ENCODE measurements at regions not wholly inside any gene's neighbourhood (a gene's known extent, or its start where the extent isn't known, plus 50 kb on each side); places are given as distances from the start of the nearest gene placed in this dataset.

DNA sequence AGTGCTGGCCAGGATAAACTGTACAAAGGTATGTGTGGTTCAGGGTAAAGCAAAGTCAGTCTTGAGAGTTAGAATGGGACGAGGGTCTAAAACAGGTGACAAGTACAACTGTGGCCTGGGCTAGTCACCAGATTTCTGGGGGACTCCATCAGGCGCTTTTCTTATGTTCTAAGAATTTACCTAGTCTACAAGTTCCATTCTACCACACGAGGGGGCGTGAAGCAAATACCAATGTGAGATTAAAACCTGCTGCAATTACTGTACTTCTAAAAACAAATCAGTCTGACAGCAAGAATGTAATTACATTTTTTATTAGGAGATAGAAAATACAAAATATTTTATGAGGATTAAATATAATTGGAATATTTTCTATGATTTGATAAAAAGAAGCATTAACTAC, 146.5 kb downstream of the ALOX5 start:
- WGBS: 88% methylated on average over 4 of the region's 4 CpGs
- no peak for DNase-seq (ENCODE audit: low spot score)
- no peaks in the 10 kb centered on the region for H3K36me3 ChIP-seq (ENCODE audit: control insufficient read depth in 4 of 4, insufficient read depth in 3 of 4, low read depth in 1 of 4, low read length in 3 of 4)
- no peak overlapping the region for H3K9ac ChIP-seq (ENCODE audit: low read depth in 1 of 2, low read length in 2 of 2)
- H3K4me3 ChIP-seq (ENCODE audit: low read depth in 1 of 3, low read length in 3 of 3): no peak overlapping the region
- no peak overlapping the region for H3K27ac ChIP-seq (ENCODE audit: low read depth in 1 of 2, low read length in 2 of 2)
- TF ChIP-seq EGR1 (IDR thresholded peaks at IDR 0.05; ENCODE audit: low read depth in 2 of 2) (no peak), RAD21 (IDR thresholded peaks at IDR 0.05) (no peak), GABPA (IDR thresholded peaks at IDR 0.05 in 1 of 2, conservative IDR thresholded peaks at IDR 0.05 in 1 of 2) (no peak), SP1 (IDR thresholded peaks at IDR 0.05) (no peak), YY1 (IDR thresholded peaks at IDR 0.05) (no peak), FOXA2 (IDR thresholded peaks at IDR 0.05) (no peak)
- TF ChIP-seq, protein P1, sequence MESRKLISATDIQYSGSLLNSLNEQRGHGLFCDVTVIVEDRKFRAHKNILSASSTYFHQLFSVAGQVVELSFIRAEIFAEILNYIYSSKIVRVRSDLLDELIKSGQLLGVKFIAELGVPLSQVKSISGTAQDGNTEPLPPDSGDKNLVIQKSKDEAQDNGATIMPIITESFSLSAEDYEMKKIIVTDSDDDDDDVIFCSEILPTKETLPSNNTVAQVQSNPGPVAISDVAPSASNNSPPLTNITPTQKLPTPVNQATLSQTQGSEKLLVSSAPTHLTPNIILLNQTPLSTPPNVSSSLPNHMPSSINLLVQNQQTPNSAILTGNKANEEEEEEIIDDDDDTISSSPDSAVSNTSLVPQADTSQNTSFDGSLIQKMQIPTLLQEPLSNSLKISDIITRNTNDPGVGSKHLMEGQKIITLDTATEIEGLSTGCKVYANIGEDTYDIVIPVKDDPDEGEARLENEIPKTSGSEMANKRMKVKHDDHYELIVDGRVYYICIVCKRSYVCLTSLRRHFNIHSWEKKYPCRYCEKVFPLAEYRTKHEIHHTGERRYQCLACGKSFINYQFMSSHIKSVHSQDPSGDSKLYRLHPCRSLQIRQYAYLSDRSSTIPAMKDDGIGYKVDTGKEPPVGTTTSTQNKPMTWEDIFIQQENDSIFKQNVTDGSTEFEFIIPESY (IDR thresholded peaks at IDR 0.05): no peak
- H3K9me3 ChIP-seq (ENCODE audit: control insufficient read depth in 4 of 4, low read length in 3 of 4): no peaks in the 10 kb centered on the region
- H3K27me3 ChIP-seq (ENCODE audit: control insufficient read depth in 4 of 4, insufficient read depth in 4 of 4, low read length in 3 of 4): no peaks in the 10 kb centered on the region
- H3K4me1 ChIP-seq (ENCODE audit: control insufficient read depth in 4 of 4, insufficient read depth in 4 of 4, low read length in 3 of 4): peaks cover 0 to 5% (median under 1%) of the 10 kb centered on the region in 4 donors

DNA sequence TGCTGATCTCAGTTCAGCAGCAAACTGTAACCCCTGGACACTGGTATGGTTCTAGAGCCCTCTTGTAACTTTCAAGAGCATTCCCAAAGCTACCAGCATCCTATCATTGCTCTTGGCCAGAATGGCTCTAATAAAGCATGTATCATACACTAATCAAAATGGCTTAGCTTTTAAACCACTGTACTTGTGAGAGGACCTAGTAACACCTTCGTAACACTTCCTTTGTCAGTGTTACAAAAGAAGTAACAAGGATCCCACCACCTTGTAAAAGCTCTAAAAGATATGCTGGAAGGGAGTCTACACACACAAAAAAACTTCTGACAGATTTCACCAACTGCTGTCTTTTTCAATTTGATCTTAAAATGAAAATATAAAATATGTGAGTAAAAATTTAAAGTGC, 144.7 kb downstream of the ALOX5 start:
- TF ChIP-seq YY1 (IDR thresholded peaks at IDR 0.05): no peak
- no peak for TF ChIP-seq JUND (IDR thresholded peaks at IDR 0.05)
- TF ChIP-seq, protein P2, sequence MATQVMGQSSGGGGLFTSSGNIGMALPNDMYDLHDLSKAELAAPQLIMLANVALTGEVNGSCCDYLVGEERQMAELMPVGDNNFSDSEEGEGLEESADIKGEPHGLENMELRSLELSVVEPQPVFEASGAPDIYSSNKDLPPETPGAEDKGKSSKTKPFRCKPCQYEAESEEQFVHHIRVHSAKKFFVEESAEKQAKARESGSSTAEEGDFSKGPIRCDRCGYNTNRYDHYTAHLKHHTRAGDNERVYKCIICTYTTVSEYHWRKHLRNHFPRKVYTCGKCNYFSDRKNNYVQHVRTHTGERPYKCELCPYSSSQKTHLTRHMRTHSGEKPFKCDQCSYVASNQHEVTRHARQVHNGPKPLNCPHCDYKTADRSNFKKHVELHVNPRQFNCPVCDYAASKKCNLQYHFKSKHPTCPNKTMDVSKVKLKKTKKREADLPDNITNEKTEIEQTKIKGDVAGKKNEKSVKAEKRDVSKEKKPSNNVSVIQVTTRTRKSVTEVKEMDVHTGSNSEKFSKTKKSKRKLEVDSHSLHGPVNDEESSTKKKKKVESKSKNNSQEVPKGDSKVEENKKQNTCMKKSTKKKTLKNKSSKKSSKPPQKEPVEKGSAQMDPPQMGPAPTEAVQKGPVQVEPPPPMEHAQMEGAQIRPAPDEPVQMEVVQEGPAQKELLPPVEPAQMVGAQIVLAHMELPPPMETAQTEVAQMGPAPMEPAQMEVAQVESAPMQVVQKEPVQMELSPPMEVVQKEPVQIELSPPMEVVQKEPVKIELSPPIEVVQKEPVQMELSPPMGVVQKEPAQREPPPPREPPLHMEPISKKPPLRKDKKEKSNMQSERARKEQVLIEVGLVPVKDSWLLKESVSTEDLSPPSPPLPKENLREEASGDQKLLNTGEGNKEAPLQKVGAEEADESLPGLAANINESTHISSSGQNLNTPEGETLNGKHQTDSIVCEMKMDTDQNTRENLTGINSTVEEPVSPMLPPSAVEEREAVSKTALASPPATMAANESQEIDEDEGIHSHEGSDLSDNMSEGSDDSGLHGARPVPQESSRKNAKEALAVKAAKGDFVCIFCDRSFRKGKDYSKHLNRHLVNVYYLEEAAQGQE (IDR thresholded peaks at IDR 0.05): no peak
- TF ChIP-seq EGR1 (IDR thresholded peaks at IDR 0.05; ENCODE audit: low read depth in 2 of 2): no peak
- TF ChIP-seq, protein P1 (IDR thresholded peaks at IDR 0.05): no peak
- no peak for TF ChIP-seq TAF1 (conservative IDR thresholded peaks at IDR 0.05)
- no peak for TF ChIP-seq FOXA1 (IDR thresholded peaks at IDR 0.05)
- no peak for TF ChIP-seq RXRA (IDR thresholded peaks at IDR 0.05)
- TF ChIP-seq, protein P3, sequence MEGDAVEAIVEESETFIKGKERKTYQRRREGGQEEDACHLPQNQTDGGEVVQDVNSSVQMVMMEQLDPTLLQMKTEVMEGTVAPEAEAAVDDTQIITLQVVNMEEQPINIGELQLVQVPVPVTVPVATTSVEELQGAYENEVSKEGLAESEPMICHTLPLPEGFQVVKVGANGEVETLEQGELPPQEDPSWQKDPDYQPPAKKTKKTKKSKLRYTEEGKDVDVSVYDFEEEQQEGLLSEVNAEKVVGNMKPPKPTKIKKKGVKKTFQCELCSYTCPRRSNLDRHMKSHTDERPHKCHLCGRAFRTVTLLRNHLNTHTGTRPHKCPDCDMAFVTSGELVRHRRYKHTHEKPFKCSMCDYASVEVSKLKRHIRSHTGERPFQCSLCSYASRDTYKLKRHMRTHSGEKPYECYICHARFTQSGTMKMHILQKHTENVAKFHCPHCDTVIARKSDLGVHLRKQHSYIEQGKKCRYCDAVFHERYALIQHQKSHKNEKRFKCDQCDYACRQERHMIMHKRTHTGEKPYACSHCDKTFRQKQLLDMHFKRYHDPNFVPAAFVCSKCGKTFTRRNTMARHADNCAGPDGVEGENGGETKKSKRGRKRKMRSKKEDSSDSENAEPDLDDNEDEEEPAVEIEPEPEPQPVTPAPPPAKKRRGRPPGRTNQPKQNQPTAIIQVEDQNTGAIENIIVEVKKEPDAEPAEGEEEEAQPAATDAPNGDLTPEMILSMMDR (IDR thresholded peaks at IDR 0.05; ENCODE audit: low read depth, low read length, missing input control): no peak
- TF ChIP-seq, protein P4, sequence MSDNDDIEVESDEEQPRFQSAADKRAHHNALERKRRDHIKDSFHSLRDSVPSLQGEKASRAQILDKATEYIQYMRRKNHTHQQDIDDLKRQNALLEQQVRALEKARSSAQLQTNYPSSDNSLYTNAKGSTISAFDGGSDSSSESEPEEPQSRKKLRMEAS (IDR thresholded peaks at IDR 0.05): no peak
- no peak for TF ChIP-seq SP1 (IDR thresholded peaks at IDR 0.05)
- no peak for TF ChIP-seq RAD21 (IDR thresholded peaks at IDR 0.05)
- no peak for TF ChIP-seq HNF4A (conservative IDR thresholded peaks at IDR 0.05)
- TF ChIP-seq FOXA2 (IDR thresholded peaks at IDR 0.05): no peak
- no peak for TF ChIP-seq NR2F2 (IDR thresholded peaks at IDR 0.05)
- TF ChIP-seq HNF4G (IDR thresholded peaks at IDR 0.05): no peak
- TF ChIP-seq, protein P5, sequence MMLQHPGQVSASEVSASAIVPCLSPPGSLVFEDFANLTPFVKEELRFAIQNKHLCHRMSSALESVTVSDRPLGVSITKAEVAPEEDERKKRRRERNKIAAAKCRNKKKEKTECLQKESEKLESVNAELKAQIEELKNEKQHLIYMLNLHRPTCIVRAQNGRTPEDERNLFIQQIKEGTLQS (IDR thresholded peaks at IDR 0.05): no peak
- no peak for TF ChIP-seq GABPA (IDR thresholded peaks at IDR 0.05 in 1 of 2, conservative IDR thresholded peaks at IDR 0.05 in 1 of 2)
- DNase-seq (ENCODE audit: low spot score): no peak
- no peak overlapping the region for H3K9ac ChIP-seq (ENCODE audit: low read depth in 1 of 2, low read length in 2 of 2)

More for the DNA sequence above, 144.7 kb downstream of the ALOX5 start:
- no peaks in the 10 kb centered on the region for H3K36me3 ChIP-seq (ENCODE audit: control insufficient read depth in 4 of 4, insufficient read depth in 3 of 4, low read depth in 1 of 4, low read length in 3 of 4)
- no peak overlapping the region for H3K27ac ChIP-seq (ENCODE audit: low read depth in 1 of 2, low read length in 2 of 2)
- H3K4me1 ChIP-seq (ENCODE audit: control insufficient read depth in 4 of 4, insufficient read depth in 4 of 4, low read length in 3 of 4): peaks cover 4 to 8% (median 7%) of the 10 kb centered on the region in 4 donors
- WGBS: 94% methylated on average over 1 of the region's 1 CpG
- no peak overlapping the region for H3K4me3 ChIP-seq (ENCODE audit: low read depth in 1 of 3, low read length in 3 of 3)
- no peaks in the 10 kb centered on the region for H3K27me3 ChIP-seq (ENCODE audit: control insufficient read depth in 4 of 4, insufficient read depth in 4 of 4, low read length in 3 of 4)
- no peaks in the 10 kb centered on the region for H3K9me3 ChIP-seq (ENCODE audit: control insufficient read depth in 4 of 4, low read length in 3 of 4)

Data from liver (tissue), 8 donors.